HEK293 (cell line): ENCODE measurements at regions not wholly inside any gene's neighbourhood (a gene's known extent, or its start where the extent isn't known, plus 50 kb on each side); places are given as distances from the start of the nearest gene placed in this dataset.

Experiments
- CTCF ChIA-PET: fragments of 350-600 bp; formaldehyde crosslinking; extraction: SDS; loops from one replicate; lab custom pipeline; 2021; ENCODE audit warnings: antibody characterized with exemption; lab: Yijun Ruan, JAX
- POLR2A ChIA-PET: fragments of 300-600 bp; formaldehyde crosslinking; extraction: SDS; loops from one replicate; lab custom pipeline; 2020; ENCODE audit warnings: antibody characterized with exemption, inconsistent platforms; lab: Yijun Ruan, JAX
- H3K27ac ChIP-seq: fragments of 200-500 bp; sonication (Bioruptor generic); 2 replicates; pipeline ENCODE4 v1.5.1; 2014; ENCODE audit warnings: low read depth, low read length, control low read depth, inconsistent platforms; ENCODE audit errors: extremely low read depth
- H3K36me3 ChIP-seq, 2 experiments: fragments of 200-500 bp in 1 of 2; sonication (Bioruptor generic) in 1 of 2; 1 replicate in 1 of 2; 2 replicates in 1 of 2; pipeline ENCODE4 v1.5.1; 2014 to 2017; ENCODE audit warnings: inconsistent platforms in 2 of 2, low read length in 2 of 2; ENCODE audit not compliant: control insufficient read depth in 2 of 2, insufficient read depth in 1 of 2
- H3K4me1 ChIP-seq: fragments of 200-500 bp; sonication (Bioruptor generic); 2 replicates; pipeline ENCODE4 v1.5.1; 2014; ENCODE audit warnings: mild to moderate bottlenecking, low read length, inconsistent platforms; ENCODE audit not compliant: control insufficient read depth, insufficient read depth
- H3K4me3 ChIP-seq: 2 replicates; pipeline ENCODE4 v1.5.1; 2011; ENCODE audit warnings: low read depth, mild to moderate bottlenecking, control low read depth, low read length, moderate library complexity
- H3K9me3 ChIP-seq: fragments of 200-500 bp; sonication (Bioruptor generic); 2 replicates; pipeline ENCODE4 v1.5.1; 2014; ENCODE audit warnings: low read depth, low read length, inconsistent platforms; ENCODE audit not compliant: control insufficient read depth, insufficient read depth
- GLIS1 ChIP-seq: fragments of 450-650 bp; formaldehyde crosslinking; IDR thresholded peaks from 2 replicates; pipeline ENCODE4 v1.5.1; 2016; ENCODE audit warnings: missing biosample characterization, missing genetic modification characterization
- GLIS2 ChIP-seq: fragments of 450-650 bp; formaldehyde crosslinking; IDR thresholded peaks from 2 replicates; pipeline ENCODE4 v1.5.1; 2016; ENCODE audit warnings: missing biosample characterization, missing genetic modification characterization
- HOXC10 ChIP-seq: sonication (generic); formaldehyde crosslinking; IDR thresholded peaks from 2 replicates; pipeline ENCODE4 v1.8.1; 2023; ENCODE audit warnings: mild to moderate bottlenecking, missing genetic modification reagents
- RBAK ChIP-seq: fragments of 450-650 bp; formaldehyde crosslinking; IDR thresholded peaks from 2 replicates; pipeline ENCODE4 v1.5.1; 2016; ENCODE audit warnings: missing biosample characterization, missing genetic modification characterization
- REPIN1 ChIP-seq: fragments of 450-650 bp; formaldehyde crosslinking; IDR thresholded peaks from 2 replicates; pipeline ENCODE4 v1.5.1; 2017; ENCODE audit warnings: missing biosample characterization, missing genetic modification characterization, low read depth
- SCRT2 ChIP-seq: fragments of 450-650 bp; formaldehyde crosslinking; IDR thresholded peaks from 2 replicates; pipeline ENCODE4 v1.5.1; 2016; ENCODE audit warnings: missing biosample characterization, missing genetic modification characterization
- SP3 ChIP-seq: fragments of 450-650 bp; formaldehyde crosslinking; IDR thresholded peaks from 2 replicates; pipeline ENCODE4 v1.5.1; 2016; ENCODE audit warnings: missing biosample characterization, missing genetic modification characterization
- TRIM28 ChIP-seq: IDR thresholded peaks from 2 replicates; pipeline ENCODE4 v1.6.1; 2011; ENCODE audit warnings: low read length, control low read depth, borderline replicate concordance
- ZBTB17 ChIP-seq: fragments of 450-650 bp; formaldehyde crosslinking; IDR thresholded peaks from 2 replicates; pipeline ENCODE4 v1.5.1; 2016; ENCODE audit warnings: missing biosample characterization, missing genetic modification characterization
- ZEB2 ChIP-seq: fragments of 450-650 bp; formaldehyde crosslinking; IDR thresholded peaks from 2 replicates; pipeline ENCODE4 v1.5.1; 2016; ENCODE audit warnings: missing biosample characterization, missing genetic modification characterization
- ZFP3 ChIP-seq: fragments of 450-650 bp; formaldehyde crosslinking; IDR thresholded peaks from 2 replicates; pipeline ENCODE4 v1.5.1; 2016; ENCODE audit warnings: low read depth, missing biosample characterization, missing genetic modification characterization
- ZNF112 ChIP-seq: fragments of 450-650 bp; formaldehyde crosslinking; IDR thresholded peaks from 2 replicates; pipeline ENCODE4 v1.5.0; 2017; ENCODE audit warnings: missing biosample characterization, missing genetic modification characterization
- ZNF132 ChIP-seq: fragments of 450-650 bp; formaldehyde crosslinking; IDR thresholded peaks from 2 replicates; pipeline ENCODE4 v1.5.1; 2017; ENCODE audit warnings: missing biosample characterization, missing genetic modification characterization, borderline replicate concordance
- ZNF16 ChIP-seq: fragments of 450-650 bp; formaldehyde crosslinking; IDR thresholded peaks from 2 replicates; pipeline ENCODE4 v1.5.1; 2016; ENCODE audit warnings: low read depth, missing biosample characterization, missing genetic modification characterization
- ZNF202 ChIP-seq: fragments of 450-650 bp; formaldehyde crosslinking; IDR thresholded peaks from 2 replicates; pipeline ENCODE4 v1.5.1; 2016; ENCODE audit warnings: missing biosample characterization, missing genetic modification characterization, borderline replicate concordance
- ZNF214 ChIP-seq: fragments of 450-650 bp; formaldehyde crosslinking; IDR thresholded peaks from 2 replicates; pipeline ENCODE4 v1.5.1; 2017; ENCODE audit warnings: missing biosample characterization, mild to moderate bottlenecking, missing genetic modification characterization, borderline replicate concordance
- ZNF302 ChIP-seq: fragments of 450-650 bp; formaldehyde crosslinking; IDR thresholded peaks from 2 replicates; pipeline ENCODE4 v1.5.1; 2016; ENCODE audit warnings: missing biosample characterization, missing genetic modification characterization, low read depth
- ZNF341 ChIP-seq: fragments of 450-650 bp; formaldehyde crosslinking; IDR thresholded peaks from 2 replicates; pipeline ENCODE4; 2016; ENCODE audit warnings: low read depth, missing biosample characterization, missing genetic modification characterization
- ZNF354C ChIP-seq: fragments of 450-650 bp; formaldehyde crosslinking; IDR thresholded peaks from 2 replicates; pipeline ENCODE4 v1.5.1; 2016; ENCODE audit warnings: missing biosample characterization, missing genetic modification characterization, low read depth, borderline replicate concordance
- ZNF433 ChIP-seq: fragments of 450-650 bp; formaldehyde crosslinking; IDR thresholded peaks from 2 replicates; pipeline ENCODE4 v1.5.1; 2016; ENCODE audit warnings: missing biosample characterization, missing genetic modification characterization, low read depth
- ZNF48 ChIP-seq: fragments of 450-650 bp; formaldehyde crosslinking; IDR thresholded peaks from 2 replicates; pipeline ENCODE4 v1.5.1; 2016; ENCODE audit warnings: missing biosample characterization, missing genetic modification characterization
- ZNF585B ChIP-seq: fragments of 450-650 bp; formaldehyde crosslinking; IDR thresholded peaks from 2 replicates; pipeline ENCODE4 v1.5.1; 2016; ENCODE audit warnings: missing biosample characterization, missing genetic modification characterization
- ZNF776 ChIP-seq: fragments of 450-650 bp; formaldehyde crosslinking; IDR thresholded peaks from 2 replicates; pipeline ENCODE4 v1.5.0; 2017; ENCODE audit warnings: missing biosample characterization, missing genetic modification characterization, borderline replicate concordance
- ZNF777 ChIP-seq: fragments of 450-650 bp; formaldehyde crosslinking; IDR thresholded peaks from 2 replicates; pipeline ENCODE4 v1.5.1; 2017; ENCODE audit warnings: missing biosample characterization, missing genetic modification characterization, borderline replicate concordance
- TF ChIP-seq, protein P1 (sequence below): fragments of 450-650 bp; formaldehyde crosslinking; IDR thresholded peaks from 2 replicates; pipeline ENCODE4 v1.5.1; 2016; ENCODE audit warnings: missing biosample characterization, missing genetic modification characterization, borderline replicate concordance
- TF ChIP-seq, protein P2 (sequence below): fragments of 450-650 bp; formaldehyde crosslinking; IDR thresholded peaks from 2 replicates; pipeline ENCODE4; 2016; ENCODE audit warnings: missing biosample characterization, missing genetic modification characterization
- TF ChIP-seq, protein P3 (sequence below): fragments of 450-650 bp; formaldehyde crosslinking; IDR thresholded peaks from 2 replicates; pipeline ENCODE4 v1.5.1; 2017; ENCODE audit warnings: missing biosample characterization, missing genetic modification characterization
- TF ChIP-seq, protein P4 (sequence below): fragments of 450-650 bp; formaldehyde crosslinking; IDR thresholded peaks from 2 replicates; pipeline ENCODE4 v1.5.1; 2016; ENCODE audit warnings: missing biosample characterization, missing genetic modification characterization

DNA sequence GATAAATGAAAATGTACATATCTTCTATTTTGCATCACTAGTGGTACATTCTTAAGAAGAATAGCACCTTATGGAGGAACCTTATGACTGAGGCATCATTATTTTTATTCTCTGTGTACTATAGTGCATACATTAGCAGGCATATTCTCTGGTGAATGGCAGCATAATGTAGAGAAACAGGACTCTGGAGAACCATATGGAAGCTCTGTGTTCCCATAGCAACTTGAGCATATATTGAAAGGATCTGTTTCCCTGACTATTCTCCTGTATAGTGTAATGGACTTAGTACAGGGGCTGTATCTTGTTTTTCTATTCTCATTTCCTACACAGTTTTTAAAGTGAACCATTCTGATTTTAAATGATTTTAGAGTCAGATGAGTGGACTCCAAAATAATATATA lies 128.4 kb upstream of the SMIM30 start (continued):
- TF ChIP-seq, protein P1, sequence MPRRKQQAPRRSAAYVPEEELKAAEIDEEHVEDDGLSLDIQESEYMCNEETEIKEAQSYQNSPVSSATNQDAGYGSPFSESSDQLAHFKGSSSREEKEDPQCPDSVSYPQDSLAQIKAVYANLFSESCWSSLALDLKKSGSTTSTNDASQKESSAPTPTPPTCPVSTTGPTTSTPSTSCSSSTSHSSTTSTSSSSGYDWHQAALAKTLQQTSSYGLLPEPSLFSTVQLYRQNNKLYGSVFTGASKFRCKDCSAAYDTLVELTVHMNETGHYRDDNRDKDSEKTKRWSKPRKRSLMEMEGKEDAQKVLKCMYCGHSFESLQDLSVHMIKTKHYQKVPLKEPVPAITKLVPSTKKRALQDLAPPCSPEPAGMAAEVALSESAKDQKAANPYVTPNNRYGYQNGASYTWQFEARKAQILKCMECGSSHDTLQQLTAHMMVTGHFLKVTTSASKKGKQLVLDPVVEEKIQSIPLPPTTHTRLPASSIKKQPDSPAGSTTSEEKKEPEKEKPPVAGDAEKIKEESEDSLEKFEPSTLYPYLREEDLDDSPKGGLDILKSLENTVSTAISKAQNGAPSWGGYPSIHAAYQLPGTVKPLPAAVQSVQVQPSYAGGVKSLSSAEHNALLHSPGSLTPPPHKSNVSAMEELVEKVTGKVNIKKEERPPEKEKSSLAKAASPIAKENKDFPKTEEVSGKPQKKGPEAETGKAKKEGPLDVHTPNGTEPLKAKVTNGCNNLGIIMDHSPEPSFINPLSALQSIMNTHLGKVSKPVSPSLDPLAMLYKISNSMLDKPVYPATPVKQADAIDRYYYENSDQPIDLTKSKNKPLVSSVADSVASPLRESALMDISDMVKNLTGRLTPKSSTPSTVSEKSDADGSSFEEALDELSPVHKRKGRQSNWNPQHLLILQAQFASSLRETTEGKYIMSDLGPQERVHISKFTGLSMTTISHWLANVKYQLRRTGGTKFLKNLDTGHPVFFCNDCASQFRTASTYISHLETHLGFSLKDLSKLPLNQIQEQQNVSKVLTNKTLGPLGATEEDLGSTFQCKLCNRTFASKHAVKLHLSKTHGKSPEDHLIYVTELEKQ (tag by site-specific recombination) = no peak
- no peak for TF ChIP-seq ZNF132 (tag by site-specific recombination)
- TF ChIP-seq ZNF112 (tag by site-specific recombination) = no peak
- no peak for TF ChIP-seq REPIN1 (tag by site-specific recombination)
- TF ChIP-seq ZNF777 (tag by site-specific recombination) = no peak
- TF ChIP-seq, protein P2, sequence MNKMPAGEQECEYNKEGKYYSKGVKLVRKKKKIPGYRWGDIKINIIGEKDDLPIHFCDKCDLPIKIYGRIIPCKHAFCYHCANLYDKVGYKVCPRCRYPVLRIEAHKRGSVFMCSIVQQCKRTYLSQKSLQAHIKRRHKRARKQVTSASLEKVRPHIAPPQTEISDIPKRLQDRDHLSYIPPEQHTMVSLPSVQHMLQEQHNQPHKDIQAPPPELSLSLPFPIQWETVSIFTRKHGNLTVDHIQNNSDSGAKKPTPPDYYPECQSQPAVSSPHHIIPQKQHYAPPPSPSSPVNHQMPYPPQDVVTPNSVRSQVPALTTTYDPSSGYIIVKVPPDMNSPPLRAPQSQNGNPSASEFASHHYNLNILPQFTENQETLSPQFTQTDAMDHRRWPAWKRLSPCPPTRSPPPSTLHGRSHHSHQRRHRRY = no peak
- no peak for TF ChIP-seq SP3 (tag by site-specific recombination)
- TF ChIP-seq ZNF354C (tag by site-specific recombination) = no peak
- TF ChIP-seq ZNF341 (tag by site-specific recombination) = no peak
- no peak for TF ChIP-seq RBAK
- no peak for TF ChIP-seq GLIS1 (tag by site-specific recombination)
- TF ChIP-seq, all 188 proteins: peak for 0

- CTCF ChIA-PET = interaction anchor here (0.6 kb wide), 1 partner anchor 73 kb away, joined by 3 read pairs; no protein-coding TSS in a partner anchor
- no peaks in the 10 kb centered on the region for H3K36me3 ChIP-seq
- no peaks in the 10 kb centered on the region for H3K9me3 ChIP-seq
- POLR2A ChIA-PET = no interaction called here
- H3K27ac ChIP-seq = no peak overlapping the region
- no peak overlapping the region for H3K4me3 ChIP-seq
- H3K4me1 ChIP-seq = no peaks in the 10 kb centered on the region
- TF ChIP-seq ZEB2 (no peak), ZNF48 (tag by site-specific recombination) (no peak), GLIS2 (tag by site-specific recombination) (no peak), REPIN1 (tag by site-specific recombination) (no peak), ZNF302 (no peak), ZNF16 (tag by site-specific recombination) (no peak), ZBTB17 (tag by site-specific recombination) (no peak), ZNF776 (tag by site-specific recombination) (no peak), ZNF585B (tag by site-specific recombination) (no peak), HOXC10 (CRISPR knock-in tag) (no peak), ZFP3 (no peak), SCRT2 (tag by site-specific recombination) (no peak), ZNF433 (tag by site-specific recombination) (no peak), ZNF202 (tag by site-specific recombination) (no peak), ZNF214 (tag by site-specific recombination) (no peak), TRIM28 (no peak)
- TF ChIP-seq, protein P3, sequence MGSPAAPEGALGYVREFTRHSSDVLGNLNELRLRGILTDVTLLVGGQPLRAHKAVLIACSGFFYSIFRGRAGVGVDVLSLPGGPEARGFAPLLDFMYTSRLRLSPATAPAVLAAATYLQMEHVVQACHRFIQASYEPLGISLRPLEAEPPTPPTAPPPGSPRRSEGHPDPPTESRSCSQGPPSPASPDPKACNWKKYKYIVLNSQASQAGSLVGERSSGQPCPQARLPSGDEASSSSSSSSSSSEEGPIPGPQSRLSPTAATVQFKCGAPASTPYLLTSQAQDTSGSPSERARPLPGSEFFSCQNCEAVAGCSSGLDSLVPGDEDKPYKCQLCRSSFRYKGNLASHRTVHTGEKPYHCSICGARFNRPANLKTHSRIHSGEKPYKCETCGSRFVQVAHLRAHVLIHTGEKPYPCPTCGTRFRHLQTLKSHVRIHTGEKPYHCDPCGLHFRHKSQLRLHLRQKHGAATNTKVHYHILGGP = no peak
- TF ChIP-seq, protein P4, sequence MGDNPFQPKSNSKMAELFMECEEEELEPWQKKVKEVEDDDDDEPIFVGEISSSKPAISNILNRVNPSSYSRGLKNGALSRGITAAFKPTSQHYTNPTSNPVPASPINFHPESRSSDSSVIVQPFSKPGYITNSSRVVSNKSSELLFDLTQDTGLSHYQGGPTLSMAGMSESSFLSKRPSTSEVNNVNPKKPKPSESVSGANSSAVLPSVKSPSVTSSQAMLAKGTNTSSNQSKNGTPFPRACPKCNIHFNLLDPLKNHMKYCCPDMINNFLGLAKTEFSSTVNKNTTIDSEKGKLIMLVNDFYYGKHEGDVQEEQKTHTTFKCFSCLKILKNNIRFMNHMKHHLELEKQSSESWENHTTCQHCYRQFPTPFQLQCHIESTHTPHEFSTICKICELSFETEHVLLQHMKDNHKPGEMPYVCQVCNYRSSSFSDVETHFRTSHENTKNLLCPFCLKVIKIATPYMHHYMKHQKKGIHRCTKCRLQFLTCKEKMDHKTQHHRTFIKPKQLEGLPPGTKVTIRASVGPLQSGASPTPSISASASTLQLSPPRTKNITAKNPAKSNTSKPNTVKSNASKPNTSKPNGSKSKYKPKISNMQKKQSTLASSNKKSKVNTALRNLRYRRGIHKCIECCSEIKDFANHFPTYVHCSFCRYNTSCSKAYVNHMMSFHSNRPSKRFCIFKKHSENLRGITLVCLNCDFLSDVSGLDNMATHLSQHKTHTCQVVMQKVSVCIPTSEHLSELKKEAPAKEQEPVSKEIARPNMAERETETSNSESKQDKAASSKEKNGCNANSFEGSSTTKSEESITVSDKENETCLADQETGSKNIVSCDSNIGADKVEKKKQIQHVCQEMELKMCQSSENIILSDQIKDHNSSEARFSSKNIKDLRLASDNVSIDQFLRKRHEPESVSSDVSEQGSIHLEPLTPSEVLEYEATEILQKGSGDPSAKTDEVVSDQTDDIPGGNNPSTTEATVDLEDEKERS (tag by site-specific recombination) = no peak
These were observed 114.5 kb upstream of the SMIM30 start for GRCh38 chr7:113232885-113233284.
